ENCODE measurements at regions not wholly inside any gene's neighbourhood (a gene's known extent, or its start where the extent isn't known, plus 50 kb on each side); places are given as distances from the start of the nearest gene placed in this dataset.
A peak's percentile ranks its signal among the peaks of the same experiment; 100 is the strongest.

DNA sequence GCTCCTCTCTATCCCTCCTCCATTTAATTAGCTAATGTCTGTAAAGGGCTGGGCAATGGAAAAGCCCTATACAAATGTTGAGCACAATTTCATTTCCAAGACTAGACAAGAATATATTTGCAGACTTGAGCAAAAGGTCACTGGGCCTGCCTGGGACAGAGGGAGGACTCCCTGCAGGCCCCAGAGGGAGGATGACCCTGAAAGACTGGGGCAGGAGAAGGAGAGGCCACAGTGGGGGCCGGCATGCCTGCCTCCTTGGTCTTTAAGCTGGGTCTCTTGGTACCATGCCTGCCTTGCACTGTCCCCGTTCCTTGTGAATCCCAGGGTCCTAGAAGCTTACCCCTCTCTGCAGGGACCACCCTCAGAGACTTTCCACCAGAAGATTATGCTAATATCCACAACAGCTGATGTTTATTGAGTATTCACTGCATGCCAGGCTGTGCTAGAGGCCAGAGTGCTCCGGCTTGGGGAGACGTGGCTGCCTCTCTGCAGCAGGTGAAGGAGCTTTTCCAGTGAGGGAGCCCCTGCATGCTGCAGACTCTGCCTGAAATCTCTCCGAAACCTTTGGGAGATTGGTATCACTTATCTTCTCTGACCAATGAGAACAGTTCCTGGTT lies 72.7 kb upstream of the HSPA9 start:
- no peak for TF ChIP-seq CTCF (IDR thresholded peaks at IDR 0.05; ENCODE audit: extremely low read depth, missing control alignments)
- no peak for DNase-seq (ENCODE audit: low spot score)

DNA sequence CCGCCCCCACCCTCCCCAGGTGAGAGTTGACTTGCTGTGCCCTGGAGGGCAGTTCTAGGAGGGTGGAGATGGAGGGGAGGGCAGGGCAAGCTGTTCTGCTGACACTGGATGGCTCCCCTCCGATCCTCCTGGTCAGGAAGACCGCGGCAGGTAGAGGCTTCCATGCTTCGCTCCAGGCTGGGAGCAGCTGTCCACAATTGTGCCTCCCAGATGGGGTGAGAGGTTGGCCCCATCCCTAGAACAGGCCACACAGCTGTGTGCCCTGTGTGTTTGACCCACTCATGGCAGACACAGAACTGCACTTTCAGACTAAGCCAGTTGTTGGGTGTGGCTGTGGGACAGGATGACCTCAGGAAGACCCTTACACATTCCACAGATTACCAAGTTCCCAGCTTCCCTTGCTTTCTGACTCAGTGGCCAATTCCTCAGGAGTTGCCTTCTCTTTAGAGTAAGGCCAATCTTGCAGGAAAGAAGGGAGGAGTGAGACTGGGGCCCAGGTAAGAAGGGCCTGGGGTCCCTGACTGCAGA lies 72.1 kb upstream of the HSPA9 start:
- no peak for TF ChIP-seq CTCF (IDR thresholded peaks at IDR 0.05; ENCODE audit: extremely low read depth, missing control alignments)
- no peak for DNase-seq (ENCODE audit: low spot score)

DNA sequence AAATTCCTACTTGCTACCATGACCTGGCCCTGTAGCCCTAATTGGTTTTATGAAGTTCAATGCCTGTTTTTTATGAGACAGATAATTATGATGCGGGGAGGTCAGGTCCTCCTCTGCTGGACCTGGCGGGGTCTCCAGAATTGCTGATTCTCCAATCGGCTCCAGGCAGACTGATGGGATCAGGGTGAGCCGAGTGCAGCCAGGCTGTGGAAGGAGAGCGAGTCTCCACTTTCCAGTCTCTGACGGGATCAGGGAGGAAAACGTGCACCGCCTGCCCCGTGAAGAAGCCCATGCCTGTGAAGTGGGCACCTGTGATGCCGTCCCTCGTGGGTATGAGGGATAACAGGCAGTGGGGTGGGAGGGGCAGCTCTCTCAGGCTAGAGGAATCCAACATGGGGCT lies 71.5 kb upstream of the HSPA9 start:
- no peak for DNase-seq (ENCODE audit: low spot score)

GRCh38 chr5:138645778-138646575 lies 70.8 kb upstream of the HSPA9 start:
- no peak for DNase-seq (ENCODE audit: low spot score)
- TF ChIP-seq CTCF (IDR thresholded peaks at IDR 0.05; ENCODE audit: extremely low read depth, missing control alignments): no peak

More for the DNA sequence above, 71.5 kb upstream of the HSPA9 start:
- no peak for TF ChIP-seq CTCF (IDR thresholded peaks at IDR 0.05; ENCODE audit: extremely low read depth, missing control alignments)

GRCh38 chr5:138643040-138643791 lies 68.0 kb upstream of the HSPA9 start:
- DNase-seq (ENCODE audit: low spot score): no peak
- TF ChIP-seq CTCF (IDR thresholded peaks at IDR 0.05; ENCODE audit: extremely low read depth, missing control alignments): no peak

- TF ChIP-seq CTCF (IDR thresholded peaks at IDR 0.05; ENCODE audit: extremely low read depth, missing control alignments): peak; percentile 56
- peak; percentile 59 for DNase-seq (ENCODE audit: low spot score)
These were observed 66.5 kb upstream of the HSPA9 start for GRCh38 chr5:138641547-138642298.
